Posterior vena cava (tissue), 2 donors: ENCODE measurements at regions not wholly inside any gene's neighbourhood (a gene's known extent, or its start where the extent isn't known, plus 50 kb on each side); places are given as distances from the start of the nearest gene placed in this dataset.
A peak's percentile ranks its signal among the peaks of the same experiment; 100 is the strongest.
"Not testable (repeated sequence)": the region's sequence is repeated elsewhere in the genome, so short reads cannot be mapped to it uniquely, and the experiment has no call there.

Source experiments
- DNase-seq: peaks from one replicate; pipeline ENCODE4 v3.0.0-alpha.2; 2020; ENCODE audit warnings: low spot score
- intact Hi-C, 2 donors: fragments of 100-400 bp; cut with DNase I; formaldehyde crosslinking; loops; one replicate each; pipeline versions ENCODE4 v1.14.1 to v1.14.2; 2022 to 2023
- donor health status: DM: yes; HTN: yes; CAD: no.
- donor health status: DM: yes; HTN: yes; CAD: no.

- intact Hi-C loops, DNase-seq: not testable (repeated sequence)
Measured at GRCh38 chr4:67412153-67412712, 133.1 kb downstream of the CENPC start.

- intact Hi-C loops: no loop called here
- no peak for DNase-seq
Measured at GRCh38 chr4:67403342-67403741, 142.0 kb downstream of the CENPC start.

GRCh38 chr4:67401902-67402301 lies 143.4 kb downstream of the CENPC start:
- intact Hi-C loops: no loop called here
- DNase-seq: no peak

DNA sequence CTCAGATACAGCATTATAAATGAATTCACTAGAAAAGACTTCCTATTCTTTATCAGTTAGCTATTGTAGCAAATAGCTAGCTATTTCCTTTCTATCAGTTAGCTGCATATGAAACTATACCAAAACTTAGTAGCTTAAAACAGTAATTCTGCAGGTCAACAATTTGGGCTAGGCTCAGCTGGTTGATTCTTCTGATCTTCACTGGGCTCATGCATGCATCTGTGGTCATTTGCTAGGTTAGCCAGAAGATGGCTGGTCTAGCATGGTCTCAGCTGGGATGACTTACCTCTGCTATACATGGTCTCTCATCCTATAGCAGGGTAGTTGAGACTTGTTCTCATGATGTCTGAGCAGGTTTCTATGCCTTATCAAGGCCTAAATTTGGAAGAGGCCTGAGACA lies 147.4 kb downstream of the CENPC start:
- intact Hi-C loops: no loop called here
- no peak for DNase-seq

DNA sequence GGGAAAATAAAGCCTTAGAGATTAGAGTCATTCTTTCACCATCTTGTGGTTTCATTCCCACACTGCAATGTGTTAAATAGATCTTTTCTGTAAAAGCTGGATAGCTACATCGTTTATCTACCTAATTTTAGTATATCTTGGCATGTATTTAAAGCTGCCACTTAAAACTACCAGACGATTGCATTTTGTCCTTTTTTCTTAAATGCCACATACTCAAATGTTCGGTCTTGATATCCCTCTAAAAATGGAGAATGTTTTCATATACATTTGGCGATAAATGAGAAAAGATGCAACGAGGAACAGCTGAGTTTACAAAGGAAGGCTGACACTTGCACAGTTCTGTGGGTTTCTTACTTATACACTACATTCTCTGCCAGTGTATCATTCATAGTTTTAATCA lies 148.3 kb downstream of the CENPC start:
- no peak for DNase-seq
- intact Hi-C loops: no loop called here

DNA sequence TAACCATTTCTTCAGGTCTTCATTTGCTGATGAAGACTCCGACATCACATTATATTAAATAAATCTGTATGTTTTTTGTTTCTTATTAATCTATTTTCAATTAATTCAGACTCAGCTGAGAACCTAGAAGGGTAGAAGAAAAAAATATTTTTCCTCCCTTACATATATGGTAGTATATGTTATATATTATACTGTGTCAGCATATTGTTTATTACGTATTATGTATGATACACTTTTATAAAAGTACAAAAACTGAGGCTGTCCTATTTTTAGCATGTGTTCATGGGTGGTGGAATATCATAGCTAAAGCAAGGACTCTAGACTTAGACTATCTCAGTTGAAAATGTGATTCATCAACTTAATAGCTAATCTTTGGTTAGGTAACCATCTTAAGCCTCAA lies 149.3 kb downstream of the CENPC start:
- intact Hi-C loops: no loop called here
- no peak for DNase-seq

DNA sequence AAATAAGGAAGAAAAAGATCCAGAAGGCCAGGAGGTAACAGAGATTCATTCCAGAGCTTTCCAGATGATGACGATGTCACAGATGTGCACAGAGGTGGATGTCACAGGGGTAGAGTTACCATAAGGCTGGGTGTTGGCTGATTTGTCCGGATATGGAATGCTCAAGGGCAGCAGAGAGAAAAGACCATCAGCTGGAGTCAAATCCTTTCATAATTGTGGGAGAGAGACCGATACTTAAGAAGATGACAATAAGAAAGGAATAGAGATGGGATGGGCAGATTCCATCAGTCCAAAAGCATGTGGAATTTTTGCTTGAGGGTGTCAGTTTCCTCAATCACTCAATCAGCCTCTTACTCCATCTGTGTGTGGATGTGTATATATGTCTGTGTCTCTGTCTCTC lies 150.4 kb downstream of the CENPC start:
- DNase-seq: no peak
- intact Hi-C loops: no loop called here

- DNase-seq: no peak
- intact Hi-C loops: no loop called here
Measured at GRCh38 chr4:67393699-67394281, 151.5 kb downstream of the CENPC start.

DNA sequence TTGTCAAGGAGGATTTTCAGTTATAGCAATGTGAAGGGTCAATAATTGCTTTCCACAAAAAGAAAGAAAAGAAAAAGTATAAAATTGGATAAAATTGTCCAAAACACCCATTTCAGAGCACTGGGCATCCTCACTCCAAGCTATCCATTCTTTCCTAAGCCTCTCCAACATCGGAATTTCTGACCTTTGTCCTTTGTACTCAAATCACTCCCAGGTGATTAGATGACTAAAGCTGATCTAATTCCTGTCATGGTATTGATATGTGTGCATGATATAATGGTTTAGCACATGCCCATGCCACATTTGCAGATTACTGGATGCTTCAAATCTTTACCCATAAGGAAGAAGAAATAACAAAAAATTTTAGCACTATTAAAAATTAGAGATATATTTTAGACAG lies 152.3 kb downstream of the CENPC start:
- DNase-seq: no peak
- intact Hi-C loops: no loop called here

GRCh38 chr4:67381406-67381804 lies 163.9 kb downstream of the CENPC start:
- intact Hi-C loops: not testable (repeated sequence)
- DNase-seq: peak; percentile 70

- DNase-seq: peak; percentile 60
- intact Hi-C loops: not testable (repeated sequence)
Measured at GRCh38 chr4:67380702-67381405, 164.4 kb downstream of the CENPC start.

GRCh38 chr4:67380154-67380553 lies 165.1 kb downstream of the CENPC start:
- intact Hi-C loops: no loop called here
- DNase-seq: peak; percentile 56

DNA sequence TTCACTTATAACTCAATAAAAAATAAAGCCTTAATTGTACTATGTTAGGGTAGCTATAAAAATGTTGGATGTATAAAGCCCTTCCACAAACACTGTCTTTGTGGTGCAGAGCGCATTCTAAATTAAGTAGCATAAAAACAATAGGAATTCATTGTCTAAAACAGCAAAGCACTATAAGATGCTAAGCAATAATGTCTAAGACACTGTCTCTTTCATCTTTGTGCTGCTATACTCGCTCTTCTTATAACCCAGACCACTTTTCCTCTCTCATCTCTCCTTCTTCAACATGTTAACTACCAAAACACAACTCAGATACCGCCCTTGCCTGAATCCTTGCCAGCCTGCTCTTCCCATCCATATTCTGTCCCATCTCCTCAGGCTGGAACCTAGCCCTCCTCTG lies 170.0 kb downstream of the CENPC start:
- intact Hi-C loops: no loop called here

DNA sequence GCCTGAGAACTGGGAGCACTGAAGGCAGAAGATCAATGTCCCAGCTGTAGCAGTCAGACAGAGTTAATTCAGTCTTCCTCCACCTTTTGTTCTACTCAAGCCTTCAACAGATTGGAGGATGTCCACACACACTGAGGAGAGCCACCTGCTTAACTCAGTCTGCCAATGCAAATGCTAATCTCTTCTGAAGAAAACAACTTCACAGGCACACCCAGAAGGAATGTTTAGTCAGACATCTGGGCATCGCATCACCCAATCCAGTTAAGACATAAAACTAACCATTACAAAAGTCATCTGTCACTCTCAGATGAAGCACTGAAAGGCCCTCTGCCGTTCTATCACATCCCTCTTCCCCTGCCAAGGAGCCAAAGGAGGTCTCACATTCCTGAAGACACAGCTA lies 173.7 kb downstream of the CENPC start:
- no peak for DNase-seq
- intact Hi-C loops: no loop called here

More for the DNA sequence above, 170.0 kb downstream of the CENPC start:
- no peak for DNase-seq

DNA sequence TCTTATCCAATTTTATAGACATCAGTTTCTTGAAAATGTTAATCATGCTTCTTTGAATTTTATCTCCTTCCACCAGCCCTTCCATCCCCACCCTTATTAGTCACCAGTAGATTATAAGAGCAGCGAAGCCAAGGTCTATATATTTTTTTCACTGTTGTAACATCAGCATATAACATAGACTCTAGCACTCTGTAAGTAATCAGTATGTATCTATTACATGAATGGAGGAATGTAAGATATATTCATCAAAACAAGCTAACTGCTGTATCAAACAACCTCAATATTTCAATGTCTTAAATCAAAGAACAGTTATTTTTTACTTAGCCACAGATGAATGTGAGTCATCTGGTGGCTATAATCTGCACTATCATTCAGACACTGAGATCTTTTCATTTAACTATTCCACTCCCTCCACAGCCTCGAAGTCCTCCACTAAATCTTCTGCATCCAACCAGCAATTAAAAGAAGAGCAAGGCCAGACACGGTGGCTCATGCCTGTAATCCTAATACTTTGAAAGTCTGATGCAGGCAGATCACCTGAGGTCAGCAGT lies 178.9 kb downstream of the CENPC start:
- intact Hi-C loops: no loop called here
- no peak for DNase-seq

- intact Hi-C loops: no loop called here
- DNase-seq: no peak
Measured at GRCh38 chr4:67365661-67366245, 179.6 kb downstream of the CENPC start.

GRCh38 chr4:67355806-67356205 lies 189.5 kb downstream of the CENPC start:
- intact Hi-C loops: no loop called here
- no peak for DNase-seq

DNA sequence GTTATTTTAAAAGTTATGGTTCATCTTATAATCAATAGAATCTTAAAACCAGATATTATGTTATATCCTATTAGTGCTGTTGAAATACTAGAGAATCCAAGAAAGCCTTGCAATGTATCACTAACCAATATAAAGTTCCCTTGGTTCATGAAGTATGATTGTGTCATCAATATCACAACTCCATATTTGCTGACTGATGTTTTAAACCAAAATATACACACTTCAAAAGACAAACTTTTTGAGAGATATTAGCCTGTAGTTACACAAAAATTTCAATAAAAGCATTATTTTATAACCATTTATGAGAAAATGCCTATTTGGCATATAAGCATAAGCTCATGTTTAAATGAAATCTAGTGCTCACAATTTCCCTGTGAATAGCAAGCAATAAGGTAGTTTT lies 198.6 kb downstream of the CENPC start:
- intact Hi-C loops: no loop called here
- no peak for DNase-seq

- no peak for DNase-seq
- intact Hi-C loops: no loop called here
Measured at GRCh38 chr4:67344594-67345380, 200.5 kb downstream of the CENPC start.

GRCh38 chr4:67343199-67343598 lies 202.1 kb downstream of the CENPC start:
- intact Hi-C loops: no loop called here

More at GRCh38 chr4:67343199-67343598, 202.1 kb downstream of the CENPC start:
- DNase-seq: no peak
